GM18909 (cell line): ENCODE measurements at regions not wholly inside any gene's neighbourhood (a gene's known extent, or its start where the extent isn't known, plus 50 kb on each side); places are given as distances from the start of the nearest gene placed in this dataset.
A peak's percentile ranks its signal among the peaks of the same experiment; 100 is the strongest.

Experiments used
- ATAC-seq: cut with Tn5 transposase; IDR thresholded peaks from one replicate; pipeline ENCODE4 v1.9.1; 2021; ENCODE audit warnings: mild to moderate bottlenecking; ENCODE audit not compliant: unreplicated experiment, poor library complexity

GRCh38 chr7:125681508-125681907 is 751.9 kb upstream of the POT1 start:
- no peak for ATAC-seq

- no peak for ATAC-seq
Observed at GRCh38 chr7:125678771-125679170, 749.1 kb upstream of the POT1 start.

DNA sequence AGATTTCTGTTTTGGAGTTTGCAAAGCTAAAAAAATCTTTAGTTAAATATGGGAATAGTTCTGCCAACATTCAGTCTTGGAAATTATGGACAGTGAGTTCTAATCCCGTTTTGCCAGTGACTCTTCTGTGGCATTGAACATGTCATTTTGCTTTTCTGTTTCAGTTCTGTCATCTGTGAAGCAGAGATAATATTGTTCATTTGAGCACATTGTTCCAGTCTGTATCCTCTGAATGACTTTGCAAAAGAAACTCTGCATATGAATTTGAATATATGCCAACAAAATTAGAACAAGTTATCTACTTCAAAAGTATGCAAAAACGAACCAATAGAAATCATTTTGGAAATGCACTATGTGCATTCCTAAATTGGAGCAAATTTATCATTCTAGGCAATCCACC is 746.0 kb upstream of the POT1 start:
- ATAC-seq: no peak

DNA sequence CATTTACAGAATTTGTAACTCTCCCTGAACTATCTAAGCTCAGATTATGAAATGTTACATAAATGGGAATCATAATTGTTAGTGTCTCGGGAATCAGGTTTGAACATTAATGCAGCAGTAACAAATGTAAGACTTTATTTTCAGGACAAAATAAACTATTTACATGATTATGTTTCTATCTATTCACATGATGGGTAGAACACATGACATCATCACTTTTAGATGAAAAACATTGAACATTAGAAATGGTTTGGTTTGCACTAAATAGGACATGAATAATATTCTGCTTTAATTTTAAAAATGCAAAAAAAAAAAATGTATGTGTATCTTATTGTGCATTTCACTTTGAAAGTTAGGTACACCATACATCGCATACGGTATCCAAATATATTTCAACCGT is 745.5 kb upstream of the POT1 start:
- no peak for ATAC-seq

DNA sequence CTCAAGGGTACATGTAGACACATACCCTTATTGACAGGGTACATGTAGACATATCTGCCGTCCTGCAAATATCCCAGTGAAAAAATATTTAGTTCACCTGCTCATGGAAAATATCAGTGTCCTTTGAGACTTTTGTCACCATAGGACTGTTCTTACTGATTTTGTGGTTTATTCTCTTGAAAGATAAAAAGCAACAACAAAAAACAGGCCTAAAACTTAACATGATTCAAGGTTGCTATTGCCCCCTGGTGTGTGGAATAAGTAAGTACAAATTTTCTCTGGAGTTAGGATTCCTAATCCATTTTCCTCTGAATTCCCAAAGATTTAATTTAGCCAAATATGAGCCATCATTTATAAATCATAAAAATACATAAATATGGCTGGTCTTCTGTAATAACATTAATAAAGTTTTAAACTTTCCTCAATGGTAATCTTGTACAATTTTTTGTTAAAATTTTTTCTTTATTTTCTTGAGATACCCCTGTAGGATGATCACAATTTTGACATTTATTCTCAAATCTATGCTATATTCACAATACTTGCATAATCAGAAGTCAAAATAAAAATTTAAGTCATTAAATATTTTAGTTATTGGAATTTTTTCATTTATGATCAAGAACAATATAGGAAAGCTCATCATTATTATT is 741.4 kb upstream of the POT1 start:
- ATAC-seq: peak; percentile 44

DNA sequence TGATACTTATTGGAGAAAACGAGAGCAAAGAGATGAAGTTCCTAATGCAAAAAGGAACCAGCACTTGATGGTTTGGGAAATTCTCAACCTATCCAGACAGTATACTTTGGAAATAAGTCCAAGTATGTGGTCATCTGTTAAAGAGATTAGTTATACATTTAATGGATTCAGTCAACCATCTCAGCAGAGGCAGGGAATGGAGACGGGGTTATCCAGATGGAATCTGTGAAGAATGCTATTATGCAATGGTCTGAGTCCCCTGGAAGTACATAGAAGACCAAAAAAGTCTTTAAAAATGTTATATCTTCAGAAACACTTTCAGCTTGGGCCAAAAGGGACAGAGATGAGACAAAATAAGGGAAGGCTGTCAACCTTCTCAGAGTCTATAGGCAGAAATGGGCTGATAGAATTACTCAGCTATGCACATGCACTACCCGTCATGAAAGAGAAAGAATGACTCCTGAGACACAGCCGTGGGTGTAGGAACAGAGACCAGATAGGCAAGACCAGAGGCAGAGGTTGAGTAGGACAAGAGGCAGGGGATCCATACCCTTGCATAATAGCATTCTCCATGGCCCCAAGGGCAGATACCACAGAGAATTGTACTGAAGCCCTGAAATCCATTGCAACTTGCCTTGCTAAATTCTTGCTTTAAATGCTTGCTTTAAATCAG is 738.8 kb upstream of the POT1 start:
- peak; percentile 47 for ATAC-seq

GRCh38 chr7:125664625-125665024 is 735.0 kb upstream of the POT1 start:
- no peak for ATAC-seq

GRCh38 chr7:125663961-125664360 is 734.3 kb upstream of the POT1 start:
- no peak for ATAC-seq

- ATAC-seq: no peak
Observed at GRCh38 chr7:125661677-125662076, 732.1 kb upstream of the POT1 start.

GRCh38 chr7:125661006-125661405 is 731.4 kb upstream of the POT1 start:
- no peak for ATAC-seq

- ATAC-seq: no peak
Observed at GRCh38 chr7:125654076-125654475, 724.5 kb upstream of the POT1 start.

GRCh38 chr7:125651823-125652528 is 722.4 kb upstream of the POT1 start:
- ATAC-seq: no peak

DNA sequence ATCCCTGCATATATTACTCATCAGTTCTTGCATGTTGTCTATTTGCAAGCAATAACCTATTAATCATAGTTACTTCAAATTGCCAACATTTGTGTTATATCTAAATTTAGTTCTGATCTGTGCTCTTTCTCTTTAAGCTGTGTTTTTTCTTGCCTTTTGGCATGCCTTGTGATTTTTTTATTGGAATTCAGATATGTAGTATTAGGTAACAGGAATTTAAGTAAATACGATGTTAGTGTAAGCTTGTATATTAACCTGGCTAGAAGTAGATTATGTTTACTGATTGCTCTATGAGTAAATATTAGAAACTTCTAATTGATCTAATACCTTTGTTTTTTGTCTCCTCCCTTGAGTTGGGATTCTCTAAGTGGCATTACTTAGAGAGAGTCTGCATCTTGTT is 718.9 kb upstream of the POT1 start:
- no peak for ATAC-seq

- ATAC-seq: no peak
Observed at GRCh38 chr7:125645770-125646169, 716.1 kb upstream of the POT1 start.

GRCh38 chr7:125644109-125644508 is 714.5 kb upstream of the POT1 start:
- ATAC-seq: no peak

DNA sequence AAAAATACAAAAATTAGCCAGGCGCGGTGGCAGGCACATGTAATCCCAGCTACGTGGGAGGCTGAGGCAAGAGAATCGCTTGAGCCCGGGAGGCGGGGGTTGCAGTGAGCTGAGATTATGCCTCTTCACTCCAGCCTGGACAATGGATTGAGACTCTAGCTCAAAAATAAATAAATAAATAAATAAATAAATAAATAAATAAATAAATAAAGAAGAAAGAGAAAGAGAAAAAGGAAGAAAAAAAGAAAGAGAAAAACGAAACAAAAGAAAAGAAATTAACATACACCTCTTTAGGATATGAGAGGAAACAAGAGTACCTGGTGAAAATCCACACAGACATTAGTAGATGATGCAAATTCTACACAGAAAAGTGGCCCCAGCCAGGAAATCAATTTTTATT is 713.7 kb upstream of the POT1 start:
- no peak for ATAC-seq

- ATAC-seq: no peak
Observed at GRCh38 chr7:125641884-125642283, 712.3 kb upstream of the POT1 start.

DNA sequence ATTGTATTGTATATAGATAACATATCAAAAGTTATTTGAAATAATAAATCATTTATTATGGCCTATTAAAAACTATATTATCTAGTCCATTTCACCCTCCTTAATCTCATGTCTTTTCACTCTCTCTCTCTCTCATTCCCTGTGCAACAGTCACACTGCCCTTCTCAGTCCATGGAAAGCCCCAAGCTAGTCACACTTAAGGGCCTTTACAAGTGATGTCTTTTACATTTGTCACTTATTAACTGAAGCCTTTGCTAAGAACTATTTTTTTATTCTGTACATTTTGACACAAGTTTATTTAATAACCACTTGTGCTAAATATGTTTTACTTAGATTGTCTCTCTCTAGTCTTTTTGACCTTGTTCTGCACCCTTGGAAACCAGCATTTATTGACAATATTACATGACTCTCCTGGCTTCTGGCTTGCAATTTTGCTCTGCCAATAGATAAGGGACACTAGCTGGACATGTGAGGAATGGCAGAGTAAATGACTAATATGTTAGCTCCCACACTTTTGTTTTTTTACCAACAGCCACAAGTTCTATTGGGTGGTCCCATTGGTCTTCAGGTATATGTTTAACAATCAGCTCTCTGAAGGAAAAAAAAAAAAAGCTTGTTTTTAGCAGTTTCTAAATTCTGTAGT is 706.8 kb upstream of the POT1 start:
- ATAC-seq: no peak

DNA sequence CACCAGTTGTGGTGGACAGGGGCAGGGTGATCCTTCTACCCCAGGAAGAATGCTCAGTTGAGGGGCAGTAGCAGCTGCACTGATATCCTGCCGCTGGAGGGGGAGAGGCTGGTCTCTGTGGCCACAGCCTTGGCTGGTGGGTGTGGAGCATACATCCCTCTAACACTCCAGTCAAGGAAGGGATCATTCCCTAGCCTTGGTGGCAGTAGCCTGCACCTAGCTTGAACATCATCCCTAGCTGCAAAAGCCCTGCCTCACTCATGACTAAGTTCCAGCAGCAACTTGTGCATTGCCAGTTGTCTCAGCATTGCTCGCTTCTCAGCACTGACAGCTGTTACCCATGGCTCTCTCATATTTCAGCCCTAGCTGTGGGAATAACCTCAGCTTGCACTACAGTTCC is 688.9 kb upstream of the POT1 start:
- ATAC-seq: no peak

- ATAC-seq: no peak
Observed at GRCh38 chr7:125611582-125611981, 682.0 kb upstream of the POT1 start.

DNA sequence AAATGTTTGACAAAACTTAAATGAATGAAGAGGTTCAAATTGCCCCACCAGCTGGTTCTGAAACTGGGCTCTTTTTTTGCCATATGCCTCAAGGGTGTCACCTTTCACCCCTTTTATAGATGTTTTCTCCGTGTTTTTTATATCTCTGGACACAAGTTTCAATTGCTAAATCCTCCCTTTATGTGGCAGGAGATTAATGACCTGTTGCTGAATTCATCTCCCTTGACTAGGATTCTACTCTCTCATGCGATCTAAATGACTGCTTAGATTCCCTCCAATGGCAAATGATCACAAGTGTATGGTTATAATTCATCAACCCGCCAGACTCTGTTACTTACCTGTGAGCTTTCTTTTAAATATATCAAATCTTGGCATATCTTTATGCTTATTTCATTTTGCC is 677.0 kb upstream of the POT1 start:
- no peak for ATAC-seq
